A549 (cell line): ENCODE measurements at regions not wholly inside any gene's neighbourhood (a gene's known extent, or its start where the extent isn't known, plus 50 kb on each side); places are given as distances from the start of the nearest gene placed in this dataset.

ENCODE experiments used
- ATAC-seq, 2 experiments: fragments of 200-7000 bp in 1 of 2; fragments of >200 bp in 1 of 2; cut with Nextera tagmentation in 1 of 2; cut with Tn5 transposase in 1 of 2; 3 replicates each; pipeline versions ENCODE4 v1.8.0 to v1.9.1; 2018 to 2020; ENCODE audit warnings: mild to moderate bottlenecking in 1 of 2, moderate library complexity in 1 of 2
- CTCF ChIA-PET: fragments of 300-600 bp; sonication (Branson Sonifier 250); formaldehyde crosslinking; extraction: SDS; loops from one replicate; lab custom pipeline; 2021; ENCODE audit warnings: antibody characterized with exemption, inconsistent platforms; lab: Yijun Ruan, JAX
- POLR2A ChIA-PET: fragments of 350-600 bp; formaldehyde crosslinking; extraction: SDS; loops from one replicate; lab custom pipeline; 2021; ENCODE audit warnings: antibody characterized with exemption, inconsistent platforms; lab: Yijun Ruan, JAX
- DNase-seq, 2 experiments: peaks; one replicate each; pipeline versions ENCODE4 v3.0.0 to v3.0.0-alpha.2; 2011 to 2016; ENCODE audit warnings: low read depth in 1 of 2, low spot score in 1 of 2
- FAIRE-seq: peaks from 2 replicates; lab custom pipeline; 2011; peaks lifted over from hg19 to GRCh38; lab: Jason Lieb, UNC
- H3K27ac ChIP-seq, 2 experiments: fragments of >200 bp; sonication (Bioruptor Twin); formaldehyde crosslinking; 3 replicates each; pipeline ENCODE4 v1.5.1; 2016 to 2017
- H3K4me1 ChIP-seq: fragments of >200 bp; sonication (Bioruptor Twin); formaldehyde crosslinking; 3 replicates; pipeline ENCODE4 v1.6.1; 2016
- H3K4me2 ChIP-seq: fragments of >200 bp; sonication (Bioruptor Twin); formaldehyde crosslinking; 3 replicates; pipeline ENCODE4 v1.6.1; 2016
- H3K4me3 ChIP-seq: fragments of >200 bp; sonication (Bioruptor Twin); formaldehyde crosslinking; 3 replicates; pipeline ENCODE4 v1.5.1; 2016
- H3K9me3 ChIP-seq: fragments of >200 bp; sonication (Bioruptor Twin); formaldehyde crosslinking; 3 replicates; pipeline ENCODE4 v1.6.1; 2016
- BHLHE40 ChIP-seq: IDR thresholded peaks from 2 replicates; pipeline ENCODE4 v1.6.1; 2012; ENCODE audit warnings: low read depth, low read length, inconsistent platforms
- CBX2 ChIP-seq: fragments of 200-600 bp; sonication (generic); IDR thresholded peaks from 2 replicates; pipeline ENCODE4 v1.6.1; 2016; ENCODE audit warnings: low read depth, mild to moderate bottlenecking, borderline replicate concordance
- CTCF ChIP-seq: fragments of >200 bp; sonication (Bioruptor Twin); formaldehyde crosslinking; IDR thresholded peaks from 3 replicates; pipeline ENCODE4 v1.5.1; 2016
- ESRRA ChIP-seq: fragments of 150-350 bp; IDR thresholded peaks from 2 replicates; pipeline ENCODE4 v1.6.1; 2014; ENCODE audit warnings: mild to moderate bottlenecking, low read length, borderline replicate concordance
- FOSL2 ChIP-seq, 2 experiments: fragments of 450-650 bp in 1 of 2; fragments of >200 bp in 1 of 2; sonication (Bioruptor Twin) in 1 of 2; formaldehyde crosslinking; IDR thresholded peaks; 2 replicates each; pipeline versions ENCODE4 v1.5.0 to v1.6.1; 2016 to 2020; ENCODE audit warnings: mild to moderate bottlenecking in 1 of 2, moderate library complexity in 1 of 2
- FOXS1 ChIP-seq: fragments of 250-450 bp; sonication (Bioruptor Pico); IDR thresholded peaks from 2 replicates; pipeline ENCODE4 v1.5.0; 2020; ENCODE audit warnings: mild to moderate bottlenecking, moderate library complexity
- HDAC2 ChIP-seq: fragments of 200-600 bp; sonication (generic); IDR thresholded peaks from 2 replicates; pipeline ENCODE4 v1.6.1; 2016
- JUN ChIP-seq, 2 experiments: fragments of >200 bp; sonication (Bioruptor Twin); formaldehyde crosslinking; IDR thresholded peaks; 2 replicates in 1 of 2; 3 replicates in 1 of 2; pipeline ENCODE4 v1.6.1; 2016 to 2017
- JUNB ChIP-seq: fragments of >200 bp; sonication (Bioruptor Twin); formaldehyde crosslinking; IDR thresholded peaks from 2 replicates; pipeline ENCODE4 v1.6.1; 2016
- MAFK ChIP-seq: fragments of 450-650 bp; IDR thresholded peaks from 2 replicates; pipeline ENCODE4 v1.6.1; 2014; ENCODE audit not compliant: partially characterized antibody
- NFE2L2 ChIP-seq: fragments of 150-350 bp; conservative IDR thresholded peaks from 2 replicates; pipeline ENCODE4 v1.6.1; 2014; ENCODE audit warnings: low read length
- POLR2A ChIP-seq: IDR thresholded peaks from 2 replicates; pipeline ENCODE4 v1.6.1; 2012; ENCODE audit warnings: mild to moderate bottlenecking, low read length
- POLR2AphosphoS2 ChIP-seq: conservative IDR thresholded peaks from 2 replicates; pipeline ENCODE4 v1.6.1; 2012; ENCODE audit warnings: low read length, improper control_type of control experiment, inconsistent platforms
- RARB ChIP-seq: fragments of 250-450 bp; sonication (Bioruptor Pico); IDR thresholded peaks from 2 replicates; pipeline ENCODE4 v1.8.0; 2021; ENCODE audit warnings: mild to moderate bottlenecking, moderate library complexity
- REST ChIP-seq: fragments of 200-600 bp; sonication (generic); IDR thresholded peaks from 2 replicates; pipeline ENCODE4 v1.6.1; 2016; ENCODE audit warnings: antibody characterized with exemption, mild to moderate bottlenecking, moderate library complexity
- RFX5 ChIP-seq: fragments of 450-650 bp; IDR thresholded peaks from 2 replicates; pipeline ENCODE4 v1.7.1; 2014; ENCODE audit warnings: antibody characterized with exemption, mild to moderate bottlenecking, moderate library complexity
- RNF2 ChIP-seq: fragments of 200-600 bp; sonication (generic); IDR thresholded peaks from 2 replicates; pipeline ENCODE4 v1.6.1; 2016; ENCODE audit warnings: low read depth, mild to moderate bottlenecking, antibody characterized with exemption, moderate library complexity, borderline replicate concordance
- TP53 ChIP-seq: fragments of 250-450 bp; sonication (Bioruptor Pico); IDR thresholded peaks from 2 replicates; pipeline ENCODE4 v1.5.0; 2021; ENCODE audit warnings: mild to moderate bottlenecking, moderate library complexity
- ZSCAN20 ChIP-seq: fragments of 250-450 bp; sonication (Bioruptor Pico); IDR thresholded peaks from 2 replicates; pipeline ENCODE4 v1.8.0; 2022; ENCODE audit warnings: mild to moderate bottlenecking, moderate library complexity
- WGBS: methylation state at CpG from one replicate; pipeline ENCODE4 v1.1.6; 2017; ENCODE audit errors: missing lambda C conversion rate; 5-methylcytosine and 5-hydroxymethylcytosine counted together
- TF ChIP-seq, protein P1 (sequence below): fragments of 150-350 bp; IDR thresholded peaks from 2 replicates; pipeline ENCODE4 v1.6.1; 2014; ENCODE audit warnings: low read depth, mild to moderate bottlenecking, low read length

DNA sequence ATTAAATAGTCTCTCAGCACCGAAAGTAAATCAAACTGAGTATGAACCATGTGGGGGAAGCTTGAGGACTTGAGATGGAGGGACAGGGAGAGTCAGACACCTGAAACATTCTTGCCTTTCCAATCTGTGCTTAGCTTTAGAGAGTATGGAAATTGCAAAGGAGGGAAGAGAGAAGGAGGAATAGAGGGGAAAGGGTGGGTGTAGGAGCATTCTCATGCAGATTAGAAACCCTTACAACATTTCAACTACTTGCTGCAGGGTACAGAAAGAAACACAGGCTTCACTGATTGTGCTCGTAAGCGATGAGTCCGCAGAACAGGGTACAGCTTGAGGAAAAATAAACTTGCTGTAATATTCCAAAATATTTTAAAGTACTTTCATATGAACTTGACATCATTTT is 73.8 kb downstream of the NIBAN1 start:
- Histone ChIP-seq H3K27ac (no peak overlapping the region), H3K4me1 (peaks cover 5% of the 10 kb centered on the region; the same call in 2 of the 3 replicates), H3K9me3 (no peaks in the 10 kb centered on the region; the same call in 2 of the 3 replicates), H3K4me2 (no peak overlapping the region), H3K4me3 (no peak overlapping the region)
- DNase-seq (no peak), FAIRE-seq (no peak), ATAC-seq (no peak)
- TF ChIP-seq JUN (IDR thresholded peaks at IDR 0.05): no peak
- TF ChIP-seq RARB: no peak
- TF ChIP-seq, protein P1, sequence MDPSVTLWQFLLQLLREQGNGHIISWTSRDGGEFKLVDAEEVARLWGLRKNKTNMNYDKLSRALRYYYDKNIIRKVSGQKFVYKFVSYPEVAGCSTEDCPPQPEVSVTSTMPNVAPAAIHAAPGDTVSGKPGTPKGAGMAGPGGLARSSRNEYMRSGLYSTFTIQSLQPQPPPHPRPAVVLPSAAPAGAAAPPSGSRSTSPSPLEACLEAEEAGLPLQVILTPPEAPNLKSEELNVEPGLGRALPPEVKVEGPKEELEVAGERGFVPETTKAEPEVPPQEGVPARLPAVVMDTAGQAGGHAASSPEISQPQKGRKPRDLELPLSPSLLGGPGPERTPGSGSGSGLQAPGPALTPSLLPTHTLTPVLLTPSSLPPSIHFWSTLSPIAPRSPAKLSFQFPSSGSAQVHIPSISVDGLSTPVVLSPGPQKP: no peak
- TF ChIP-seq FOXS1 (CRISPR knock-in tag): no peak
- no peak for TF ChIP-seq BHLHE40
- no peak for TF ChIP-seq REST
- no peak for TF ChIP-seq POLR2A
- TF ChIP-seq RFX5: no peak
- WGBS: 79% methylated on average over 4 of the region's 4 CpGs
- ChIA-PET POLR2A (no interaction called here), CTCF (interaction anchor here (1.6 kb wide), 1 partner anchor 82 kb away, joined by 5 read pairs; no protein-coding TSS in a partner anchor)

DNA sequence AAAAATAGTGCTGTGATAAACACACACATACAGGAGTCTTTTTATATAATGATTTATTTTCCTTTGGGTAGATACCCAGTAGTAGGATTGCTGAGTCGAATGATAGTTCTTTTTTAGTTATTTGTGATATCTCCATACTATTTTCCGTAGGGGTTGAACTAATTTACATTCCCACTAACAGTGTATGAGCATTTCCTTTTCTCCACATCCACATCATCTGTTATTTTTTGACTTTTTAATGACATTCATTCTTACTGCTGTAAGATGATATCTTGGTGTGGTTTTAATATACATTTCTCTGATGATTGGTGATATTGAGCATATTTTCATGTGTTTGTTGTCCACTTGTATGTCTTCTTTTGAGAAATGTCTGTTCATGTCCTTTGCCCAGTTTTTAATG is 78.3 kb downstream of the NIBAN1 start:
- TF ChIP-seq TP53 (CRISPR knock-in tag) (no peak), CTCF (no peak), RNF2 (no peak), FOSL2 (IDR thresholded peaks at IDR 0.05) (no peak), FOSL2 (CRISPR knock-in tag; IDR thresholded peaks at IDR 0.05) (no peak), NFE2L2 (no peak), MAFK (no peak), ZSCAN20 (no peak), POLR2AphosphoS2 (no peak), JUNB (no peak), CBX2 (no peak), HDAC2 (no peak), ESRRA (no peak)
- TF ChIP-seq, all 56 proteins: peak for 0
- H3K9me3 ChIP-seq: no peaks in the 10 kb centered on the region; the same call in 2 of the 3 replicates
- no peaks in the 10 kb centered on the region for H3K4me1 ChIP-seq
- ATAC-seq (no peak), DNase-seq (no peak), FAIRE-seq (no peak)
- no peak overlapping the region for H3K27ac ChIP-seq
- H3K4me3 ChIP-seq: no peak overlapping the region
- ChIA-PET CTCF (no interaction called here), POLR2A (no interaction called here)
- WGBS: 10% methylated on average over 2 of the region's 2 CpGs
- no peak overlapping the region for H3K4me2 ChIP-seq
